Adipocyte (in vitro differentiated cells): ENCODE measurements at regions not wholly inside any gene's neighbourhood (a gene's known extent, or its start where the extent isn't known, plus 50 kb on each side); places are given as distances from the start of the nearest gene placed in this dataset.

Source experiments
- DNase-seq: peaks from one replicate; pipeline ENCODE4 v3.0.0-alpha.2; 2015; ENCODE audit warnings: low read depth
- H3K27me3 ChIP-seq: replicated peaks from 2 replicates; pipeline ENCODE4 v1.7.0; 2013; ENCODE audit warnings: mild to moderate bottlenecking, low read length, moderate library complexity; ENCODE audit not compliant: control insufficient read depth, insufficient read depth
- H3K36me3 ChIP-seq: 2 replicates; pipeline ENCODE4 v1.7.0; 2013; ENCODE audit warnings: low read length, mild to moderate bottlenecking, moderate library complexity; ENCODE audit not compliant: control insufficient read depth, insufficient read depth, severe bottlenecking
- H3K4me1 ChIP-seq: 2 replicates; pipeline ENCODE4 v1.7.0; 2013; ENCODE audit warnings: mild to moderate bottlenecking, low read length, moderate library complexity; ENCODE audit not compliant: control insufficient read depth, insufficient read depth
- H3K4me3 ChIP-seq: 2 replicates; pipeline ENCODE4 v1.7.0; 2013; ENCODE audit warnings: mild to moderate bottlenecking, low read length, moderate library complexity
- H3K9ac ChIP-seq: 2 replicates; pipeline ENCODE4 v1.7.0; 2013; ENCODE audit warnings: mild to moderate bottlenecking, low read length, moderate library complexity
- H3K9me3 ChIP-seq: 2 replicates; pipeline ENCODE4 v1.7.0; 2013; ENCODE audit warnings: mild to moderate bottlenecking, low read length, moderate library complexity; ENCODE audit not compliant: control insufficient read depth

GRCh38 chr2:129347486-129348217 is 631.8 kb upstream of the RAB6C start:
- DNase-seq = no peak
- Histone ChIP-seq H3K36me3 (no peaks in the 10 kb centered on the region), H3K4me3 (no peak overlapping the region), H3K27me3 (no peaks in the 10 kb centered on the region), H3K9me3 (no peaks in the 10 kb centered on the region), H3K9ac (no peak overlapping the region), H3K4me1 (no peaks in the 10 kb centered on the region)

GRCh38 chr2:129354631-129355030 is 624.8 kb upstream of the RAB6C start:
- H3K36me3 ChIP-seq = no peaks in the 10 kb centered on the region
- H3K9me3 ChIP-seq = no peaks in the 10 kb centered on the region
- no peak for DNase-seq
- H3K9ac ChIP-seq = no peak overlapping the region
- H3K27me3 ChIP-seq = peaks cover 8% of the 10 kb centered on the region
- no peak overlapping the region for H3K4me3 ChIP-seq
- no peaks in the 10 kb centered on the region for H3K4me1 ChIP-seq

- H3K4me1 ChIP-seq = no peaks in the 10 kb centered on the region
- H3K27me3 ChIP-seq = peaks cover 16% of the 10 kb centered on the region
- no peak for DNase-seq
- H3K4me3 ChIP-seq = no peak overlapping the region
- no peaks in the 10 kb centered on the region for H3K36me3 ChIP-seq
- no peaks in the 10 kb centered on the region for H3K9me3 ChIP-seq
- H3K9ac ChIP-seq = no peak overlapping the region
Measured at GRCh38 chr2:129361688-129362087, 617.8 kb upstream of the RAB6C start.

GRCh38 chr2:129366263-129366662 is 613.2 kb upstream of the RAB6C start:
- Histone ChIP-seq H3K27me3 (peaks cover 26% of the 10 kb centered on the region), H3K9ac (no peak overlapping the region), H3K4me3 (no peak overlapping the region), H3K9me3 (no peaks in the 10 kb centered on the region), H3K4me1 (no peaks in the 10 kb centered on the region), H3K36me3 (no peaks in the 10 kb centered on the region)
- DNase-seq = no peak

GRCh38 chr2:129367107-129367506 is 612.4 kb upstream of the RAB6C start:
- Histone ChIP-seq H3K36me3 (no peaks in the 10 kb centered on the region), H3K9ac (no peak overlapping the region), H3K9me3 (no peaks in the 10 kb centered on the region), H3K4me1 (no peaks in the 10 kb centered on the region), H3K27me3 (peaks cover 26% of the 10 kb centered on the region), H3K4me3 (no peak overlapping the region)
- DNase-seq = no peak

GRCh38 chr2:129369437-129369836 is 610.0 kb upstream of the RAB6C start:
- Histone ChIP-seq H3K9me3 (no peaks in the 10 kb centered on the region), H3K4me3 (no peak overlapping the region), H3K9ac (no peak overlapping the region), H3K36me3 (no peaks in the 10 kb centered on the region), H3K4me1 (no peaks in the 10 kb centered on the region), H3K27me3 (peaks cover 30% of the 10 kb centered on the region)
- no peak for DNase-seq

GRCh38 chr2:129374452-129374851 is 605.0 kb upstream of the RAB6C start:
- no peaks in the 10 kb centered on the region for H3K4me1 ChIP-seq
- H3K9me3 ChIP-seq = no peaks in the 10 kb centered on the region
- peaks cover 17% of the 10 kb centered on the region for H3K27me3 ChIP-seq
- H3K9ac ChIP-seq = no peak overlapping the region
- DNase-seq = no peak
- H3K4me3 ChIP-seq = no peak overlapping the region
- H3K36me3 ChIP-seq = no peaks in the 10 kb centered on the region

- Histone ChIP-seq H3K36me3 (no peaks in the 10 kb centered on the region), H3K4me1 (peaks cover 5% of the 10 kb centered on the region), H3K9me3 (peaks cover 6% of the 10 kb centered on the region), H3K27me3 (peaks cover 17% of the 10 kb centered on the region), H3K9ac (no peak overlapping the region), H3K4me3 (no peak overlapping the region)
- no peak for DNase-seq
Measured at GRCh38 chr2:129375632-129376425, 603.6 kb upstream of the RAB6C start.

- Histone ChIP-seq H3K9ac (no peak overlapping the region), H3K27me3 (peaks cover 17% of the 10 kb centered on the region), H3K36me3 (no peaks in the 10 kb centered on the region), H3K4me3 (no peak overlapping the region), H3K4me1 (peaks cover 5% of the 10 kb centered on the region), H3K9me3 (peaks cover 8% of the 10 kb centered on the region)
- DNase-seq = no peak
Measured at GRCh38 chr2:129376426-129377077, 602.9 kb upstream of the RAB6C start.

- Histone ChIP-seq H3K9ac (no peak overlapping the region), H3K36me3 (no peaks in the 10 kb centered on the region), H3K9me3 (peaks cover 9% of the 10 kb centered on the region), H3K27me3 (peaks cover 17% of the 10 kb centered on the region), H3K4me3 (no peak overlapping the region), H3K4me1 (peaks cover 5% of the 10 kb centered on the region)
- DNase-seq = no peak
Measured at GRCh38 chr2:129377078-129377469, 602.4 kb upstream of the RAB6C start.

- H3K27me3 ChIP-seq = peaks cover 17% of the 10 kb centered on the region
- DNase-seq = no peak
- H3K9ac ChIP-seq = no peak overlapping the region
- H3K4me3 ChIP-seq = no peak overlapping the region
- H3K36me3 ChIP-seq = no peaks in the 10 kb centered on the region
- H3K9me3 ChIP-seq = peaks cover 13% of the 10 kb centered on the region
- peaks cover 5% of the 10 kb centered on the region for H3K4me1 ChIP-seq
Measured at GRCh38 chr2:129378186-129378585, 601.3 kb upstream of the RAB6C start.
